HK-2 (cell line): ENCODE measurements at regions not wholly inside any gene's neighbourhood (a gene's known extent, or its start where the extent isn't known, plus 50 kb on each side); places are given as distances from the start of the nearest gene placed in this dataset.
"Not testable (repeated sequence)": the region's sequence is repeated elsewhere in the genome, so short reads cannot be mapped to it uniquely, and the experiment has no call there.

Source experiments
- DNase-seq: peaks from one replicate; pipeline ENCODE4 v3.0.0-alpha.2; 2018; ENCODE audit not compliant: unreplicated experiment

GRCh38 chr5:98111686-98112085, 661.8 kb upstream of the RGMB start:
- no peak for DNase-seq

- DNase-seq = no peak
Observed at GRCh38 chr5:98121036-98121936, 652.2 kb upstream of the RGMB start.

GRCh38 chr5:98128271-98128670, 645.2 kb upstream of the RGMB start:
- DNase-seq = no peak

GRCh38 chr5:98128846-98129245, 644.6 kb upstream of the RGMB start:
- DNase-seq = no peak

- DNase-seq = no peak
Observed at GRCh38 chr5:98130261-98131035, 643.0 kb upstream of the RGMB start.

GRCh38 chr5:98144116-98144515, 629.3 kb upstream of the RGMB start:
- DNase-seq = no peak

- no peak for DNase-seq
Observed at GRCh38 chr5:98144710-98145109, 628.8 kb upstream of the RGMB start.

- no peak for DNase-seq
Observed at GRCh38 chr5:98157368-98157767, 616.1 kb upstream of the RGMB start.

GRCh38 chr5:98158440-98158839, 615.0 kb upstream of the RGMB start:
- DNase-seq = no peak

- no peak for DNase-seq
Observed at GRCh38 chr5:98163796-98164493, 609.5 kb upstream of the RGMB start.

- DNase-seq = no peak
Observed at GRCh38 chr5:98168871-98169270, 604.6 kb upstream of the RGMB start.

- DNase-seq = no peak
Observed at GRCh38 chr5:98170994-98171393, 602.5 kb upstream of the RGMB start.

GRCh38 chr5:98173334-98173733, 600.1 kb upstream of the RGMB start:
- no peak for DNase-seq

- DNase-seq = no peak
Observed at GRCh38 chr5:98175474-98175873, 598.0 kb upstream of the RGMB start.

GRCh38 chr5:98179791-98180755, 593.4 kb upstream of the RGMB start:
- no peak for DNase-seq

- DNase-seq = no peak
Observed at GRCh38 chr5:98186128-98186527, 587.3 kb upstream of the RGMB start.

GRCh38 chr5:98187945-98188344, 585.5 kb upstream of the RGMB start:
- DNase-seq = no peak

- DNase-seq = not testable (repeated sequence)
Observed at GRCh38 chr5:98190344-98190743, 583.1 kb upstream of the RGMB start.

GRCh38 chr5:98193921-98194760, 579.3 kb upstream of the RGMB start:
- no peak for DNase-seq
